ENCODE measurements at regions not wholly inside any gene's neighbourhood (a gene's known extent, or its start where the extent isn't known, plus 50 kb on each side); places are given as distances from the start of the nearest gene placed in this dataset.

DNA sequence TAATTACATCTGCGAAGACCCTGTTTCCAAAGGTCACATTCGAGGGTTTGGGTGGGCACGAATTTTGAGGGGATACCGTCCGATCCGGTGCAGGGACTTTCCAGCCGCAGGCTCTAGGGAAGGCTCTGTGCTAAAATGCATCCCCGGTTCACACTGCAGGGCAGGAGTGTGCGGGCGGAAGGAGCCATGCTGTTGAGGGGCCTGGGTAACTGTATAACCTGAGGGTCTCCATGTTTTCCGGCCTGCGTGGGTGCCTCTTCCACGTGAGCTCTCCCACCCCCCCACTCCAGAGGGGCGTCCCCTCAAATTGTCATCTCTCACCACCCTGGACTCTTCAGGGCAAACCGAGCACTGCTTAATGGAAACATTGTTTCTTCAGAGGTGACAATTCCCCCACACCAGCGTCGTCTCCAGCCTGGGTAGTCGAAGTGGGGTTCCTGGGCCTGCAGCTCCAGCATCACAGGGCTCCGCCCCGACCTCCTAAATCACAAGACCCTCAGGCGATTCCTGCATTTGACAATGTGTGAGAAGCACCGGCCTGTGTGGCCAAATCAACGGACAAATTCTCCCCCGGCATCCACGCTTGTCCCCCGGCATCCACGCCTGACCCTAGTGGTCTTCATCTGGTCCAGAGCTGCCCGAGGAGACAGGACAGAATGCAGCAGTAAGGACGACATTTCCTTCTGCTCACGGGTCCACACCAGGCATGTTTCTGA is 51.2 kb downstream of the FOXL3 start:
- Histone ChIP-seq H3K9me3 (ENCODE audit: control insufficient read depth in 1 of 2, low read length in 2 of 2) (no peaks in the 10 kb centered on the region), H3K4me1 (ENCODE audit: insufficient read depth, low read length) (no peaks in the 10 kb centered on the region), H3K36me3 (ENCODE audit: insufficient read depth, low read length) (no peaks in the 10 kb centered on the region), H3K4me3 (ENCODE audit: low read length in 2 of 2) (no peak overlapping the region), H3K27me3 (ENCODE audit: insufficient read depth, low read length) (no peaks in the 10 kb centered on the region), H3K27ac (ENCODE audit: low read depth, low read length) (no peak overlapping the region)
- no peak for DNase-seq
- Mint-ChIP-seq H3K27me3 (no peaks in the 10 kb centered on the region), H3K9me3 (peaks cover 0 to 7% (median 0%) of the 10 kb centered on the region in 8 donors), H3K36me3 (peaks cover 0 to 4% of the 10 kb centered on the region in 2 donors), H3K27ac (peak overlapping the region in 1 of 7 donors; percentile 60), H3K4me3 (no peak overlapping the region), H3K4me1 (peaks cover 0 to 10% (median 2%) of the 10 kb centered on the region in 4 donors)
- ChIA-PET CTCF (ENCODE audit: partially characterized antibody) (no interaction called here), POLR2A (ENCODE audit: partially characterized antibody) (no interaction called here)
- intact Hi-C loops (cut with micrococcal nuclease): no loop called here

DNA sequence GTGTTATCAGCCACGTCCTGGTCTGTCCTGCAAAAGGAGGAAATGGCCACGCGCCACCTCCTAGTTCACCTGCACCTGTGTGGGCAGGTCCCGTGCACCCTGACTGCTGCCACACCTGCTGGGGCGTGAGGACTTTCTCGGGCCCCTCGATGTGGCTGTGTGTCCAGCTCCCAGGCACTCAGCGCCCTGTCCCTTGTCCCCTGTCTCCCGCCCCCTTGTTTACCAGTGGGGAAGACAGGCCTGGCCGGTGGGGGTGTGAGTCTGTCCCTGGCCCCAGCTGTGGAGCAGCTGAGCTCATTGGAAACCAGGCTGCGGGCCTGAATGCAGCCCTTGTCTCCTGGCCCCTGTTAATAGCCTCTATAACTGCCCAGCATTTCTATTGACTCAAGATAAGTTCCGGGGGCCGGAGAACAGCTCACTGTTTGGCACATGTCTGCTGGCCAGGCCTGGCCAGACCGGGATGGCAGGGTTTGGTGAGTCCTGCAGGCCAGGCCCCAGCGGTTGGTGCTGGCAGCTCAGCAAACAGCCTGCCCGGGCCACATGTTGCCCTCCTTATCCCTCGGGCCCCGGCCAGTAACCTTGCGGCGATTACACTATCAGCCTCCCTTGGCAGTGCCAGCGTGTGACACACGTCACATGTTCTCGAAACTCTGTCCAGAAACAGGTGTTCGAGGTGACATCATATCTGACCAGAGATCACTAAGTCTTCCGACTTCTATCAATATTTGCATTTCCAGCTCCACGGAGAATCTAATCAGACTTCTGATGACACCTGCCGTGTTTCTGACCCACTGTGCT is 52.1 kb downstream of the FOXL3 start:
- H3K36me3 ChIP-seq (ENCODE audit: insufficient read depth, low read length): no peaks in the 10 kb centered on the region
- H3K4me3 ChIP-seq (ENCODE audit: low read length in 2 of 2): no peak overlapping the region
- ChIA-PET POLR2A (ENCODE audit: partially characterized antibody) (interaction anchor here (2.6 kb wide), 1 partner anchor 10 kb away, joined by 10 read pairs; no protein-coding TSS in a partner anchor), CTCF (ENCODE audit: partially characterized antibody) (no interaction called here)
- Mint-ChIP-seq H3K9me3 (peaks cover 0 to 11% (median 0%) of the 10 kb centered on the region in 8 donors), H3K27ac (peak overlapping the region in 1 of 7 donors; percentile 37), H3K27me3 (no peaks in the 10 kb centered on the region), H3K4me3 (no peak overlapping the region), H3K4me1 (peaks cover 0 to 10% (median 2%) of the 10 kb centered on the region in 4 donors), H3K36me3 (peaks cover 0 to 4% of the 10 kb centered on the region in 2 donors)
- no peak for DNase-seq
- H3K4me1 ChIP-seq (ENCODE audit: insufficient read depth, low read length): no peaks in the 10 kb centered on the region
- no peak overlapping the region for H3K27ac ChIP-seq (ENCODE audit: low read depth, low read length)
- no peaks in the 10 kb centered on the region for H3K27me3 ChIP-seq (ENCODE audit: insufficient read depth, low read length)
- intact Hi-C loops (cut with micrococcal nuclease): no loop called here
- no peaks in the 10 kb centered on the region for H3K9me3 ChIP-seq (ENCODE audit: control insufficient read depth in 1 of 2, low read length in 2 of 2)

DNA sequence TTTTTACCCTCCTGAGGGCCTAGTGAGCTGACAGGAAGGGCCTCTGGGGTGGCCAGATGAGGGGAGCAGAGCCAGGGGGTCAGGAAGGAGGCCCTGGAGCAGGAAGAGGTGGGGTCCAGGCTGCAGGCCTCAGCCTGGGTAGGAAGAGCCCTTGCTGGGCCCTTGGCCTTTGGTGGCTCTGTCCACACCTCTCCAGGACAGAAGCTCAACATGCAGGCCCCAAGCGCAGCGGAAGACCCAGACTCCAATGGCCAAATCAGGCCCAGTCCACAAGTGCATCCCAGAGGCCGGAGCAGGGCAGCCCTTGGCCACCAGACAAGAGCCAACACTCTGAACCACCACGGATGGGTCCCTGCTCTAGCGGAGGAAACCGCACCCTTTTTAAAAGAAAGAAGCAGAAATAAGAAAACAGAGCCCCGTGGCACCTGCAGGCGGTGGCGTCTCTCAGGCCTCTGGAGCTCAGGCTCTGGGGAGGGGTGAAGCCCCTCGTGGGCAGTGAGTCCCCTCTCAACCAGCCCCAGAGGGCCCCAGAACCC is 52.8 kb downstream of the FOXL3 start:
- Histone ChIP-seq H3K4me3 (ENCODE audit: low read length in 2 of 2) (no peak overlapping the region), H3K27ac (ENCODE audit: low read depth, low read length) (no peak overlapping the region), H3K4me1 (ENCODE audit: insufficient read depth, low read length) (no peaks in the 10 kb centered on the region), H3K9me3 (ENCODE audit: control insufficient read depth in 1 of 2, low read length in 2 of 2) (no peaks in the 10 kb centered on the region), H3K27me3 (ENCODE audit: insufficient read depth, low read length) (no peaks in the 10 kb centered on the region), H3K36me3 (ENCODE audit: insufficient read depth, low read length) (no peaks in the 10 kb centered on the region)
- DNase-seq: no peak
- CTCF ChIA-PET (ENCODE audit: partially characterized antibody): no interaction called here
- Mint-ChIP-seq H3K4me3 (no peak overlapping the region), H3K9me3 (peaks cover 0 to 14% (median 2%) of the 10 kb centered on the region in 8 donors), H3K4me1 (peaks cover 0 to 3% (median 2%) of the 10 kb centered on the region in 4 donors), H3K36me3 (peaks cover 0 to 4% of the 10 kb centered on the region in 2 donors), H3K27ac (peak overlapping the region in 1 of 7 donors; percentile 37), H3K27me3 (no peaks in the 10 kb centered on the region)
- intact Hi-C loops (cut with micrococcal nuclease): no loop called here
- POLR2A ChIA-PET (ENCODE audit: partially characterized antibody): interaction anchor here (2.6 kb wide), 1 partner anchor 9 kb away, joined by 10 read pairs; no protein-coding TSS in a partner anchor

DNA sequence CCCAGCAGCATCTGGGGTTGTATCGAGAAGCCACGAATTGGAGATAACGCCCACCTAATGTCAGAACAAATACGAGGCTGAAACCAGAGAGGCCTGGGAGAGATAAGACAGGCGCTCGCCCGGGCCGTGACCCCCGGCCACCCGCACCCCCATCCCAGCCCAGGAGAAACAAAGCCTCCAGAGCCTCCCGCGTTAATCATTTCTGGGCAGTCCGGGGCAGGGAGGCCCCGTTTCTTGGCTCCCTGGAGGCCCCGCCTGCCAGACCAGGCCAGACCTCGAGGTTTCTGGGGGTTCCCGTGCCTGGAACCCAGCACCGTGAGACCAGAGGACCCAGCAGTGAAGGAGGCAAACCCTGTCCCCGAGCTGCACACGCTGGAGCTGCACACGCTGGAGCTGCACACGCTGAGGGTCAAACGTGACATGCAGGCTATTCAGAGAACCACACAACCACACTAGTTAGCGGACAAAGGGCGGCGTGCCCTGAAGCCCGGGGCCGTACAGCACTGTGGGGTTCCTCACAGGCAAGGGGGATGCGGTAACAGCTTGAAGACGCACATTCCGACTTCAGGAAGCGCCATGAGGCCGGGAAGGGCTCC is 53.4 kb downstream of the FOXL3 start:
- POLR2A ChIA-PET (ENCODE audit: partially characterized antibody): interaction anchor here (2.6 kb wide), 1 partner anchor 8 kb away, joined by 10 read pairs; no protein-coding TSS in a partner anchor
- peaks cover 0 to 4% of the 10 kb centered on the region in 2 donors for H3K36me3 Mint-ChIP-seq
- CTCF ChIA-PET (ENCODE audit: partially characterized antibody): no interaction called here
- no peak overlapping the region for H3K4me3 Mint-ChIP-seq
- no peak overlapping the region for H3K27ac Mint-ChIP-seq
- peaks cover 0 to 3% (median 2%) of the 10 kb centered on the region in 4 donors for H3K4me1 Mint-ChIP-seq
- H3K36me3 ChIP-seq (ENCODE audit: insufficient read depth, low read length): no peaks in the 10 kb centered on the region
- peaks cover 0 to 14% (median 2%) of the 10 kb centered on the region in 8 donors for H3K9me3 Mint-ChIP-seq
- no peak overlapping the region for H3K27ac ChIP-seq (ENCODE audit: low read depth, low read length)
- no peaks in the 10 kb centered on the region for H3K27me3 ChIP-seq (ENCODE audit: insufficient read depth, low read length)
- no peak overlapping the region for H3K4me3 ChIP-seq (ENCODE audit: low read length in 2 of 2)
- H3K27me3 Mint-ChIP-seq: no peaks in the 10 kb centered on the region
- intact Hi-C loops (cut with micrococcal nuclease): no loop called here
- DNase-seq: no peak
- H3K9me3 ChIP-seq (ENCODE audit: control insufficient read depth in 1 of 2, low read length in 2 of 2): no peaks in the 10 kb centered on the region
- no peaks in the 10 kb centered on the region for H3K4me1 ChIP-seq (ENCODE audit: insufficient read depth, low read length)

DNA sequence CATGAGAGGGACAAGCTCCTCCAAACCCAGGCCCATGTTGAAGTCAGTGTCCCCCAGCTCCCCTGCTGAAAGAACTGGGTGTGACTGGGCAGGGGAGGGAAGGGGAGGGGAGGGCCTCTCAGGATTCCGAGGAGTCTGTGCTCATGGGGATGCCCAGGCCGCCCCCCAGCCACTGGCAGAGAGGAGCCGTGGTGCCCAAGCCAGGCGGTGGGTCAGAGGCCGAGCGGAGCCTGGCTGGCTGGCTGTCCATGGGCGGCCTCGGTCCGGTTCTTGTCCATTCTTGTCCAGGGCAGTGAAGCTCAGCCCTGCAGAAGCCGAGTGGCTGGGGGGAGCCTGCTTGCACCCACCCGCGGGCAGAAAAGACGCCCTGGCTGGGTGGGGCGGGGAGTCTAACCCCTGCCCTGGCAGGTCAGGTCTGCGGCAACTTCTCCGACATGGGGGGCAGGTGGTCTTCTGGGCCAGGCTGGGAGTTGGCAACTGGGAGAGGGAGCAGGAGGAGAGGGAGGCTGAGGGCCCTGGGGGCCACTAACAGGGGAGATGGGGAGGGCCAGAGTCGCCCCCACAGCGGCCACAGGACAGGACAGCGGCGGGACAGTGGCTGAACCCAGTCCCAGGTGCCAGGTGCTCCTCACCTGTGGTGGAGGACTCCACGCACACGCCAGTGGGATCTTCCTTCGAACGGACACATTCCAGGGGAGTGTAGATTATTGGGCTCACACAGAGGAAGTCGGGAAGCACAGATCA is 54.1 kb downstream of the FOXL3 start:
- Histone ChIP-seq H3K27ac (ENCODE audit: low read depth, low read length) (no peak overlapping the region), H3K4me1 (ENCODE audit: insufficient read depth, low read length) (no peaks in the 10 kb centered on the region), H3K9me3 (ENCODE audit: control insufficient read depth in 1 of 2, low read length in 2 of 2) (no peaks in the 10 kb centered on the region), H3K27me3 (ENCODE audit: insufficient read depth, low read length) (no peaks in the 10 kb centered on the region), H3K36me3 (ENCODE audit: insufficient read depth, low read length) (no peaks in the 10 kb centered on the region), H3K4me3 (ENCODE audit: low read length in 2 of 2) (no peak overlapping the region)
- Mint-ChIP-seq H3K27ac (no peak overlapping the region), H3K36me3 (peaks cover 4 to 5% of the 10 kb centered on the region in 2 donors), H3K4me3 (no peak overlapping the region), H3K4me1 (peaks cover 0 to 4% (median 2%) of the 10 kb centered on the region in 4 donors), H3K9me3 (peaks cover 0 to 14% (median 4%) of the 10 kb centered on the region in 8 donors), H3K27me3 (no peaks in the 10 kb centered on the region)
- DNase-seq: no peak
- intact Hi-C loops (cut with micrococcal nuclease): no loop called here
- CTCF ChIA-PET (ENCODE audit: partially characterized antibody): no interaction called here
- POLR2A ChIA-PET (ENCODE audit: partially characterized antibody): interaction anchor here (2.6 kb wide), 1 partner anchor 8 kb away, joined by 10 read pairs; no protein-coding TSS in a partner anchor

DNA sequence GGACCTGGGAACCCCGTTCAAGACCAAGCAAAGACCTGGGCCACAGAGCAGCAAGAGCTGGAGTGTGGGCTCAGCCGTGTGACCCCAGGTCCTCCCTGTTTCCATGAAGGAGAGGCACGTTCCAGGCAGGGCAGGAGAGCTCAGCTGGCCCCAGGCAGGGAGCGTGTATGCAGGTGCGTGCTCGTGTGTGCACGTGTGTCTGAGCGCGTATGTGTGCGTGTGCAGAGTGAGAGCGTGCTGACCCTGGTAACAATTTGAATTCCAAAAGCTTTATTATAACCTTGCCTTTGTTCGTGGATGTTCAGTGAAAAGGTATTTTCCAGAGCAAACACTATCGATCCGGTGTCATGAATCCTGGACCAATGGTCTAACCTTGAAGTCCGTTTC is 54.6 kb downstream of the FOXL3 start:
- DNase-seq: no peak
- Mint-ChIP-seq H3K9me3 (peaks cover 0 to 14% (median 4%) of the 10 kb centered on the region in 8 donors), H3K4me3 (no peak overlapping the region), H3K36me3 (peaks cover 4 to 6% of the 10 kb centered on the region in 2 donors), H3K4me1 (peaks cover 0 to 5% (median 2%) of the 10 kb centered on the region in 4 donors), H3K27ac (no peak overlapping the region), H3K27me3 (no peaks in the 10 kb centered on the region)
- Histone ChIP-seq H3K4me1 (ENCODE audit: insufficient read depth, low read length) (no peaks in the 10 kb centered on the region), H3K9me3 (ENCODE audit: control insufficient read depth in 1 of 2, low read length in 2 of 2) (no peaks in the 10 kb centered on the region), H3K4me3 (ENCODE audit: low read length in 2 of 2) (no peak overlapping the region), H3K27ac (ENCODE audit: low read depth, low read length) (no peak overlapping the region), H3K36me3 (ENCODE audit: insufficient read depth, low read length) (no peaks in the 10 kb centered on the region), H3K27me3 (ENCODE audit: insufficient read depth, low read length) (no peaks in the 10 kb centered on the region)
- ChIA-PET POLR2A (ENCODE audit: partially characterized antibody) (interaction anchor here (0.6 kb wide), 1 partner anchor 274 kb away, joined by 3 read pairs; no protein-coding TSS in a partner anchor), CTCF (ENCODE audit: partially characterized antibody) (no interaction called here)
- intact Hi-C loops (cut with micrococcal nuclease): no loop called here

Measured in CD4-positive, alpha-beta memory T cell (primary cell).